ENCODE measurements at regions not wholly inside any gene's neighbourhood (a gene's known extent, or its start where the extent isn't known, plus 50 kb on each side); places are given as distances from the start of the nearest gene placed in this dataset.

DNA sequence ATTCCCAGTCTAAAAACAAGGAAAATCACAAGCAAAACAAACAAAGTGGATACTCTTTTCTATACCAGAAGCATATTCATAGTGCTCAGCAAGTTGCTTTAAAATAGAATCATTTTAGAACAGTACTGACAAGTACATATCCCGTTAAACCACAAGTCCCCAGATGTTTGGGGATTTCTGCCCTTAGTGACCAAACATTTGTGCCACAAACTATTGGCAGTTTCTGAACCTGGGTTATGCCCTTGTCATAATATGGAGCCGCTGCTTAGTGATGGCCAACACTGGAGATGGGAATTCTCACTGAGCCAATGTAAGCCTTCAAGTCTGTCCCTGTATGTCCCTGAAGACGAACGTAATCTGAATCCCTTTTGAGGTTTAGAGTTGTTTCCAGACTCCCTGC is 436.7 kb upstream of the JAG1 start:
- TF ChIP-seq POLR2AphosphoS5 (IDR thresholded peaks at IDR 0.05; ENCODE audit: low read depth, low read length) (no peak), FOXP2 (optimal IDR thresholded peaks at IDR 0.05; ENCODE audit: borderline replicate concordance, extremely low read depth, extremely low read length, insufficient read depth) (no peak), TAF1 (IDR thresholded peaks at IDR 0.05; ENCODE audit: borderline replicate concordance, insufficient read depth, low read length) (no peak), SIN3A (IDR thresholded peaks at IDR 0.05; ENCODE audit: borderline replicate concordance, insufficient read depth, low read length) (no peak)
- TF ChIP-seq, protein P1, sequence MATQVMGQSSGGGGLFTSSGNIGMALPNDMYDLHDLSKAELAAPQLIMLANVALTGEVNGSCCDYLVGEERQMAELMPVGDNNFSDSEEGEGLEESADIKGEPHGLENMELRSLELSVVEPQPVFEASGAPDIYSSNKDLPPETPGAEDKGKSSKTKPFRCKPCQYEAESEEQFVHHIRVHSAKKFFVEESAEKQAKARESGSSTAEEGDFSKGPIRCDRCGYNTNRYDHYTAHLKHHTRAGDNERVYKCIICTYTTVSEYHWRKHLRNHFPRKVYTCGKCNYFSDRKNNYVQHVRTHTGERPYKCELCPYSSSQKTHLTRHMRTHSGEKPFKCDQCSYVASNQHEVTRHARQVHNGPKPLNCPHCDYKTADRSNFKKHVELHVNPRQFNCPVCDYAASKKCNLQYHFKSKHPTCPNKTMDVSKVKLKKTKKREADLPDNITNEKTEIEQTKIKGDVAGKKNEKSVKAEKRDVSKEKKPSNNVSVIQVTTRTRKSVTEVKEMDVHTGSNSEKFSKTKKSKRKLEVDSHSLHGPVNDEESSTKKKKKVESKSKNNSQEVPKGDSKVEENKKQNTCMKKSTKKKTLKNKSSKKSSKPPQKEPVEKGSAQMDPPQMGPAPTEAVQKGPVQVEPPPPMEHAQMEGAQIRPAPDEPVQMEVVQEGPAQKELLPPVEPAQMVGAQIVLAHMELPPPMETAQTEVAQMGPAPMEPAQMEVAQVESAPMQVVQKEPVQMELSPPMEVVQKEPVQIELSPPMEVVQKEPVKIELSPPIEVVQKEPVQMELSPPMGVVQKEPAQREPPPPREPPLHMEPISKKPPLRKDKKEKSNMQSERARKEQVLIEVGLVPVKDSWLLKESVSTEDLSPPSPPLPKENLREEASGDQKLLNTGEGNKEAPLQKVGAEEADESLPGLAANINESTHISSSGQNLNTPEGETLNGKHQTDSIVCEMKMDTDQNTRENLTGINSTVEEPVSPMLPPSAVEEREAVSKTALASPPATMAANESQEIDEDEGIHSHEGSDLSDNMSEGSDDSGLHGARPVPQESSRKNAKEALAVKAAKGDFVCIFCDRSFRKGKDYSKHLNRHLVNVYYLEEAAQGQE (IDR thresholded peaks at IDR 0.05; ENCODE audit: insufficient read depth in 1 of 2, low read depth in 2 of 2, low read length in 2 of 2), result no peak

DNA sequence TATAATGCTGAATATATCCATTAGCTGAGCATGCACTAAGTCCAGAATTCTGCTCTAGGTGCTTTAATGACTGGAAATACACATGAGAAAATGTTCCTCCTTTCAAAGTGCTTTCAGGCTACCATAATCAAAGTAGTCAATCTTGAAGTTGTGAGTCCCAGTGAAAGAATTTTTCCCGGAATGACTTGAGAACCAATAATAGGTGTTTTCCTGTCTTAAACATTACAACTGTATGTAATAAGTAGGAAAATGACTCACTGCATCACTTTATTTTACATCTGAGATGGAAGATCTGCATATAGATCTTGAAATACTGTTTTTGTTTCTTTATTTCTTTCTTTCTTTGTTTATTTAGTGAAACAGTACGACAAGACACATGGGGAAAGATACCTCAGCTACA is 437.4 kb upstream of the JAG1 start:
- TF ChIP-seq, protein P1 (IDR thresholded peaks at IDR 0.05; ENCODE audit: insufficient read depth in 1 of 2, low read depth in 2 of 2, low read length in 2 of 2), result no peak
- TF ChIP-seq FOXP2 (optimal IDR thresholded peaks at IDR 0.05; ENCODE audit: borderline replicate concordance, extremely low read depth, extremely low read length, insufficient read depth) (no peak), SIN3A (IDR thresholded peaks at IDR 0.05; ENCODE audit: borderline replicate concordance, insufficient read depth, low read length) (no peak), TAF1 (IDR thresholded peaks at IDR 0.05; ENCODE audit: borderline replicate concordance, insufficient read depth, low read length) (no peak), POLR2AphosphoS5 (IDR thresholded peaks at IDR 0.05; ENCODE audit: low read depth, low read length) (no peak)

DNA sequence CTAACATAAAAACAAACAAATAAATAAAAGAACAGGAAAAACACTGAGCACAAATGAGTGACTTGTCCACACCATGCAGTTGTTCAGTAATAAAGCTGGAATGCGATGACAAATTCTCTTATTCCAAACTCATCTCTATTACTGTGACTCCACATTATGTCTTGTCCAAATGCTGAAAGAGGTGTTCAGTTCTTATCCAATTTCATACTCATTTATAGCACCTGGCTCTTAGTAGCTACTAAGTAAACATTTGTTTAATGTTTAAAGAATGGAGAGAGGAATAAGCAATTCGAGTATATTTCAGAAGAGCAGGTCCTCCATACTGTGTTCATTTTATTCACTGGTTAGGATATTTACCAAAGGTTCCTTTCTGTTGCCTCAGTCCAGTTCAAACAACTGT is 439.0 kb upstream of the JAG1 start:
- TF ChIP-seq, protein P1 (IDR thresholded peaks at IDR 0.05; ENCODE audit: insufficient read depth in 1 of 2, low read depth in 2 of 2, low read length in 2 of 2), result no peak
- TF ChIP-seq FOXP2 (optimal IDR thresholded peaks at IDR 0.05; ENCODE audit: borderline replicate concordance, extremely low read depth, extremely low read length, insufficient read depth), result no peak
- TF ChIP-seq TAF1 (IDR thresholded peaks at IDR 0.05; ENCODE audit: borderline replicate concordance, insufficient read depth, low read length), result no peak
- no peak for TF ChIP-seq POLR2AphosphoS5 (IDR thresholded peaks at IDR 0.05; ENCODE audit: low read depth, low read length)
- no peak for TF ChIP-seq SIN3A (IDR thresholded peaks at IDR 0.05; ENCODE audit: borderline replicate concordance, insufficient read depth, low read length)

DNA sequence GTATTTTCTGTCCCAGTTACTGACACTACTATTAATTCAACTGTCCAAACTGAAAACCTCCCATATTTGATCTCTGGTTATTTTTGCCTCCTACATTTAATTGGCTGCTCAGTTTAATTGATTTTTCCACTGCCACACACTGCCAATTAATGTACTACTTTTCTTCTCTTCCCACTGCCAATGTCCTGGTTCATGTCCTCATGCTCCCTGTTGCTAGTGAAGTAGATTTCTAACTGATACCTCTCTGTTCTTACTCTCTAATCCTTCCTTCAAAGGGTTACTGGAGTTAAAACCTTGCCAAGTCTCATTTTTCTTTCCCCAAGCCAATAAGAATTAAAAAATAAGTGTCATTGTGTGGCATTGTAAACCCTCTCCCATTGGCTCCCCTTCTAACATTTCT is 440.6 kb upstream of the JAG1 start:
- TF ChIP-seq FOXP2 (optimal IDR thresholded peaks at IDR 0.05; ENCODE audit: borderline replicate concordance, extremely low read depth, extremely low read length, insufficient read depth) (no peak), POLR2AphosphoS5 (IDR thresholded peaks at IDR 0.05; ENCODE audit: low read depth, low read length) (no peak), TAF1 (IDR thresholded peaks at IDR 0.05; ENCODE audit: borderline replicate concordance, insufficient read depth, low read length) (no peak), SIN3A (IDR thresholded peaks at IDR 0.05; ENCODE audit: borderline replicate concordance, insufficient read depth, low read length) (no peak)
- TF ChIP-seq, protein P1 (IDR thresholded peaks at IDR 0.05; ENCODE audit: insufficient read depth in 1 of 2, low read depth in 2 of 2, low read length in 2 of 2), result no peak
